K562 (cell line): ENCODE measurements at regions not wholly inside any gene's neighbourhood (a gene's known extent, or its start where the extent isn't known, plus 50 kb on each side); places are given as distances from the start of the nearest gene placed in this dataset.

ENCODE experiments used
- ARHGAP35 ChIP-seq: fragments of 450-650 bp; IDR thresholded peaks from 2 replicates; pipeline ENCODE4 v1.6.1; 2018; ENCODE audit not compliant: partially characterized antibody
- CHD7 ChIP-seq: fragments of 200-600 bp; sonication (generic); IDR thresholded peaks from one replicate; pipeline ENCODE4 v1.6.1; 2012; ENCODE audit warnings: mild to moderate bottlenecking, low read depth, low read length, inconsistent platforms
- COPS2 ChIP-seq: fragments of 450-650 bp; conservative IDR thresholded peaks from 2 replicates; pipeline ENCODE4 v1.6.1; 2016; ENCODE audit warnings: mild to moderate bottlenecking, moderate library complexity
- HDAC1 ChIP-seq, 2 experiments: fragments of 450-650 bp; IDR thresholded peaks; 2 replicates each; pipeline ENCODE4 v1.6.1; 2016 to 2017; ENCODE audit warnings: inconsistent platforms in 1 of 2, mild to moderate bottlenecking in 1 of 2, moderate library complexity in 1 of 2
- RB1 ChIP-seq: fragments of 450-650 bp; IDR thresholded peaks from 2 replicates; pipeline ENCODE4 v1.6.1; 2017; ENCODE audit warnings: low read depth, mild to moderate bottlenecking
- TCF3 ChIP-seq: sonication (generic); formaldehyde crosslinking; IDR thresholded peaks from 2 replicates; pipeline ENCODE4 v1.4.0; 2020; ENCODE audit warnings: mild to moderate bottlenecking, missing genetic modification reagents
- YBX1 ChIP-seq: fragments of 450-650 bp; IDR thresholded peaks from 2 replicates; pipeline ENCODE4 v1.7.1; 2016; ENCODE audit warnings: mild to moderate bottlenecking
- TF ChIP-seq, protein P1 (sequence below), 2 experiments: fragments of 450-650 bp; conservative IDR thresholded peaks; 2 replicates each; pipeline ENCODE4 v1.6.1; 2017; ENCODE audit warnings: mild to moderate bottlenecking in 2 of 2, moderate library complexity in 2 of 2
- TF ChIP-seq, protein P2 (sequence below): sonication (generic); formaldehyde crosslinking; IDR thresholded peaks from 2 replicates; pipeline ENCODE4 v1.9.0; 2022; ENCODE audit warnings: mild to moderate bottlenecking, missing genetic modification reagents
- TF ChIP-seq, protein P3 (sequence below), 2 experiments: IDR thresholded peaks; 2 replicates each; pipeline ENCODE4 v1.6.1; 2012; ENCODE audit warnings: improper control_type of control experiment in 2 of 2, low read depth in 2 of 2, low read length in 2 of 2, borderline replicate concordance in 1 of 2

- TF ChIP-seq, protein P1, sequence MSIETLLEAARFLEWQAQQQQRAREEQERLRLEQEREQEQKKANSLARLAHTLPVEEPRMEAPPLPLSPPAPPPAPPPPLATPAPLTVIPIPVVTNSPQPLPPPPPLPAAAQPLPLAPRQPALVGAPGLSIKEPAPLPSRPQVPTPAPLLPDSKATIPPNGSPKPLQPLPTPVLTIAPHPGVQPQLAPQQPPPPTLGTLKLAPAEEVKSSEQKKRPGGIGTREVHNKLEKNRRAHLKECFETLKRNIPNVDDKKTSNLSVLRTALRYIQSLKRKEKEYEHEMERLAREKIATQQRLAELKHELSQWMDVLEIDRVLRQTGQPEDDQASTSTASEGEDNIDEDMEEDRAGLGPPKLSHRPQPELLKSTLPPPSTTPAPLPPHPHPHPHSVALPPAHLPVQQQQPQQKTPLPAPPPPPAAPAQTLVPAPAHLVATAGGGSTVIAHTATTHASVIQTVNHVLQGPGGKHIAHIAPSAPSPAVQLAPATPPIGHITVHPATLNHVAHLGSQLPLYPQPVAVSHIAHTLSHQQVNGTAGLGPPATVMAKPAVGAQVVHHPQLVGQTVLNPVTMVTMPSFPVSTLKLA (conservative IDR thresholded peaks at IDR 0.05), result peak; percentile 66 to 82
- TF ChIP-seq RB1 (peak; percentile 99), COPS2 (no peak), YBX1 (no peak), ARHGAP35 (no peak), HDAC1 (IDR thresholded peaks at IDR 0.05) (peak in 1 of 2 experiments; percentile 30; a peak in 1 of 4 replicates), TCF3 (CRISPR knock-in tag) (no peak), CHD7 (no peak)
- TF ChIP-seq, protein P2, sequence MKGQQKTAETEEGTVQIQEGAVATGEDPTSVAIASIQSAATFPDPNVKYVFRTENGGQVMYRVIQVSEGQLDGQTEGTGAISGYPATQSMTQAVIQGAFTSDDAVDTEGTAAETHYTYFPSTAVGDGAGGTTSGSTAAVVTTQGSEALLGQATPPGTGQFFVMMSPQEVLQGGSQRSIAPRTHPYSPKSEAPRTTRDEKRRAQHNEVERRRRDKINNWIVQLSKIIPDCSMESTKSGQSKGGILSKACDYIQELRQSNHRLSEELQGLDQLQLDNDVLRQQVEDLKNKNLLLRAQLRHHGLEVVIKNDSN, result peak; percentile 92
- TF ChIP-seq, protein P3, sequence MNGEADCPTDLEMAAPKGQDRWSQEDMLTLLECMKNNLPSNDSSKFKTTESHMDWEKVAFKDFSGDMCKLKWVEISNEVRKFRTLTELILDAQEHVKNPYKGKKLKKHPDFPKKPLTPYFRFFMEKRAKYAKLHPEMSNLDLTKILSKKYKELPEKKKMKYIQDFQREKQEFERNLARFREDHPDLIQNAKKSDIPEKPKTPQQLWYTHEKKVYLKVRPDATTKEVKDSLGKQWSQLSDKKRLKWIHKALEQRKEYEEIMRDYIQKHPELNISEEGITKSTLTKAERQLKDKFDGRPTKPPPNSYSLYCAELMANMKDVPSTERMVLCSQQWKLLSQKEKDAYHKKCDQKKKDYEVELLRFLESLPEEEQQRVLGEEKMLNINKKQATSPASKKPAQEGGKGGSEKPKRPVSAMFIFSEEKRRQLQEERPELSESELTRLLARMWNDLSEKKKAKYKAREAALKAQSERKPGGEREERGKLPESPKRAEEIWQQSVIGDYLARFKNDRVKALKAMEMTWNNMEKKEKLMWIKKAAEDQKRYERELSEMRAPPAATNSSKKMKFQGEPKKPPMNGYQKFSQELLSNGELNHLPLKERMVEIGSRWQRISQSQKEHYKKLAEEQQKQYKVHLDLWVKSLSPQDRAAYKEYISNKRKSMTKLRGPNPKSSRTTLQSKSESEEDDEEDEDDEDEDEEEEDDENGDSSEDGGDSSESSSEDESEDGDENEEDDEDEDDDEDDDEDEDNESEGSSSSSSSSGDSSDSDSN (IDR thresholded peaks at IDR 0.05; ENCODE audit: borderline replicate concordance in 1 of 2, low read depth in 2 of 2, low read length in 2 of 2), result peak in 1 of 2 experiments; percentile 42; a peak in 1 of 4 replicates
These were observed 73.9 kb downstream of the CXCL12 start (continued) for GRCh38 chr10:44310762-44311562.
